Activated B cell treated with CpG ODN at 0.5 μM for 24 hours (primary cell): ENCODE measurements at regions not wholly inside any gene's neighbourhood (a gene's known extent, or its start where the extent isn't known, plus 50 kb on each side); places are given as distances from the start of the nearest gene placed in this dataset.
"Not testable (repeated sequence)": the region's sequence is repeated elsewhere in the genome, so short reads cannot be mapped to it uniquely, and the experiment has no call there.

Experiments
- ATAC-seq: fragments of 200-7000 bp; cut with Tn5 transposase; one replicate; pipeline ENCODE4 v1.10.0; 2021; ENCODE audit warnings: low read depth, mild to moderate bottlenecking, moderate library complexity
- CTCF ChIA-PET: fragments of 350-600 bp; sonication (Branson Sonifier 250); formaldehyde crosslinking; loops from one replicate; lab custom pipeline; 2021; ENCODE audit warnings: antibody characterized with exemption; lab: Charles Lee
- POLR2A ChIA-PET: fragments of 350-600 bp; sonication (Branson Sonifier 250); formaldehyde crosslinking; loops from one replicate; lab custom pipeline; 2021; ENCODE audit warnings: antibody characterized with exemption; lab: Charles Lee
- DNase-seq: peaks from one replicate; pipeline ENCODE4 v3.0.0; 2022
- H3K27ac Mint-ChIP-seq: one replicate; pipeline ENCODE4 v1.8.0; 2020; ENCODE audit warnings: mixed read lengths
- H3K27me3 Mint-ChIP-seq: one replicate; pipeline ENCODE4 v1.8.0; 2021; ENCODE audit warnings: mixed read lengths
- H3K36me3 Mint-ChIP-seq: one replicate; pipeline ENCODE4 v1.8.0; 2021; ENCODE audit warnings: low read depth, mixed read lengths
- H3K4me1 Mint-ChIP-seq: one replicate; pipeline ENCODE4 v1.8.0; 2021; ENCODE audit warnings: mixed read lengths
- H3K4me3 Mint-ChIP-seq: one replicate; pipeline ENCODE4 v1.8.0; 2020; ENCODE audit warnings: mild to moderate bottlenecking, mixed read lengths
- H3K9me3 Mint-ChIP-seq: one replicate; pipeline ENCODE4 v1.8.0; 2020; ENCODE audit warnings: mixed read lengths
- CTCF ChIP-seq: fragments of 200-600 bp; IDR thresholded peaks from one replicate; pipeline ENCODE4 v1.8.0; 2022; ENCODE audit warnings: antibody characterized with exemption, mild to moderate bottlenecking
- intact Hi-C: fragments of 100-400 bp; cut with micrococcal nuclease; formaldehyde crosslinking; loops from one replicate; pipeline ENCODE4 v1.15.1; 2024

DNA sequence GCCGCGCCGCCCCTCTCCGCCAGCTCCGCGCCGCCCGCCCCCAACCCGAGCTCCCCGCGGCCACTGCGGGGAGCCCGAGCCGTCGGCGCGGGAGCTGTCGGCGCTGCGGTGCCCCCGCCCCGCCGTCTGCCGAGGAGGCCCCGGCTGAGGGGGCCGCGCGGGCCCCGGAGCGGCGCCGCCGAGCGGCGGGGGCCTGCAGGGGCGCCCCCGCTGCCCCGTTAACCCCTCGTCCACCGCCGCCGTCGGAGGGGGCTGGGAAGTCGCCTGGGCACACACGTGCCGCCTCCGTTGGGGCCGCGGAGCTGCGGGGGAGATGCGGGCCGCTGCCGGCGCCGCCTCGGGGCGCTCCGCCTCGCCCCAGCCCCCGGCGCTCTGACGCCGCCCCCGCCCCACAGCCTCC is 115.4 kb downstream of the CRLF3 start:
- H3K27ac Mint-ChIP-seq, DNase-seq, CTCF ChIA-PET, H3K36me3 Mint-ChIP-seq, H3K4me3 Mint-ChIP-seq, H3K9me3 Mint-ChIP-seq: not testable (repeated sequence)
- Mint-ChIP-seq H3K27me3 (peaks cover 15% of the 10 kb centered on the region), H3K4me1 (peaks cover 33% of the 10 kb centered on the region)
- intact Hi-C loops = loop anchor here (2.0 kb wide), 1 partner anchor 330 kb away; the partner anchor contains the start of gene CPD
- POLR2A ChIA-PET = interaction anchor here (0.6 to 0.7 kb wide), 2 partner anchors 15 to 604 kb away, joined by 3 to 7 read pairs; no protein-coding TSS in a partner anchor
- peak; percentile 30 for ATAC-seq

DNA sequence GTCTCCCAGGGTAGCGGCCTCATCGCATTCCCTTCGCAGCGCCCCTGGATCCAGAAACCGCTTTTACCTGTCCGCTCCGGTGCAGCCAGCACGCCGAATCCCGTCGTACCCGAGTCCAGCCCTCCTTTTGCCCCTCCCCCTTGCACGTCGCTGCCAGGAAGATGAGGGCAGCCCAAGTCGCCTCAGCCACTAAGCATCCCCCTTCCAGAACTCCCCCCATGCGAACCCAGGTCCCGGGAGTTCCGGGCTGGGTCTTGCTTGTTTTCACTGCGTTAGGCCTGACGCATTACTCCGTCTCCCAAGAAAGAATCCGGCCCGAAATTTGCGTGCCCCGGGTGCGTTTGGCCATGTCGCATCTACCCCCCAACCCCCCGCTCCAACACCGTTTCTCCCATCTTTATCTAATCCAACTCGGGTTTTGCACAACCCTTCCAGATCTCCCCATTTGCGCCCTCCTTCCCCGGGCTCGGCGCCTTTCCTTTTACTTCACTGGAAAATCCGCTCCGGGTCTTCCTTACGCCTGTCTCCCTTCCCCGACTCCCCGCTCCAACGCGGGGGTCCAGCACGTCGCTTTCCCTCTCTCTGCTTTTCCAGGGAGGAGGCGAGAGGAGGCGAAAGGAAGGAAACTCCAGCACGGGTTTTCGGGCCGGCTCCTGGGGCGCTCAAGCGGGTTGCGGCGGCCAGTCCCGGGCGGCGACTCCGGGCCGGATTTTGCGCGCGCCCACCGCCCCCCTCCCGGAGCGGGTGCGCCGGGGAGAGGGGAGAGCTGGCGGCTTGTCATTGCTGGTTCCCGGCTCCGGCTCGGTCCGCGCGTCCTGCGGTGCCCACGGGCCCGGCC is 116.0 kb downstream of the CRLF3 start:
- Mint-ChIP-seq H3K4me1 (peaks cover 33% of the 10 kb centered on the region), H3K4me3 (peak overlapping the region; percentile 89), H3K27ac (peak overlapping the region; percentile 47), H3K27me3 (peaks cover 19% of the 10 kb centered on the region)
- CTCF ChIA-PET, H3K9me3 Mint-ChIP-seq, H3K36me3 Mint-ChIP-seq: not testable (repeated sequence)
- DNase-seq = peak; percentile 74
- intact Hi-C loops = loop anchor here (2.0 kb wide), 1 partner anchor 330 kb away; the partner anchor contains the start of gene CPD
- POLR2A ChIA-PET = interaction anchor here (0.6 to 0.7 kb wide), 2 partner anchors 15 to 604 kb away, joined by 3 to 7 read pairs; no protein-coding TSS in a partner anchor
- ATAC-seq = peak; percentile 77

DNA sequence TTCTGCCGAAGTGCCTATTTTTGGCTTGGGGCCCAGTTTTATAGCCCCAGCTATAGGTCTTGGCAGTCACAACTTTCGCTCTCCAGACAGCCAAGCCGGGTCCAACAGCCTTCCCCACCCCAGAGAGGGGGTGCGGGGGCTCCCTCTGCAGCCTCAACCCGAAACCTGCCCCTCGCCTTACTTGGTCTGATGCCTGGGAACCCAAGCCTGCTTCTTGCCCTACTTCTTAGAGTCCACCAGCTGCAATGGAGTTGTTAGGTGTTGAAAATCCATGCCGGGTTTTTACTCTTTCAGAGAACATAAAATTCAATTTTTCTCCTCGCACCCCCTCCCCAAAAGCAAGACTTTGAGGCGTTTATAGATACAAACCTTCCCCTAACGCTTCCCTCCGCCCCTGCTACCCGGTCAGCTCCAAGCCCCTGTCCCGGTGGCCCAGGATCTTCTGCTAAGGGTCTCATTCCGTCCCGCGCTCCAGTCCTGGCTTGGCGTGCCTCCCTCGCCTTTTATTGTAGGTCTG is 116.7 kb downstream of the CRLF3 start:
- intact Hi-C loops = loop anchor here (2.0 kb wide), 1 partner anchor 329 kb away; the partner anchor contains the start of gene CPD
- H3K36me3 Mint-ChIP-seq, H3K9me3 Mint-ChIP-seq, ATAC-seq: not testable (repeated sequence)
- ChIA-PET CTCF (interaction anchor here (0.6 kb wide), 1 partner anchor 11 kb away, joined by 3 read pairs; no protein-coding TSS in a partner anchor), POLR2A (interaction anchor here (1.5 kb wide), 1 partner anchor 24 kb away, joined by 3 read pairs; no protein-coding TSS in a partner anchor)
- peak overlapping the region; percentile 89 for H3K4me3 Mint-ChIP-seq
- H3K27ac Mint-ChIP-seq = peak overlapping the region; percentile 47
- H3K4me1 Mint-ChIP-seq = peaks cover 33% of the 10 kb centered on the region
- DNase-seq = peak; percentile 37
- peaks cover 21% of the 10 kb centered on the region for H3K27me3 Mint-ChIP-seq

DNA sequence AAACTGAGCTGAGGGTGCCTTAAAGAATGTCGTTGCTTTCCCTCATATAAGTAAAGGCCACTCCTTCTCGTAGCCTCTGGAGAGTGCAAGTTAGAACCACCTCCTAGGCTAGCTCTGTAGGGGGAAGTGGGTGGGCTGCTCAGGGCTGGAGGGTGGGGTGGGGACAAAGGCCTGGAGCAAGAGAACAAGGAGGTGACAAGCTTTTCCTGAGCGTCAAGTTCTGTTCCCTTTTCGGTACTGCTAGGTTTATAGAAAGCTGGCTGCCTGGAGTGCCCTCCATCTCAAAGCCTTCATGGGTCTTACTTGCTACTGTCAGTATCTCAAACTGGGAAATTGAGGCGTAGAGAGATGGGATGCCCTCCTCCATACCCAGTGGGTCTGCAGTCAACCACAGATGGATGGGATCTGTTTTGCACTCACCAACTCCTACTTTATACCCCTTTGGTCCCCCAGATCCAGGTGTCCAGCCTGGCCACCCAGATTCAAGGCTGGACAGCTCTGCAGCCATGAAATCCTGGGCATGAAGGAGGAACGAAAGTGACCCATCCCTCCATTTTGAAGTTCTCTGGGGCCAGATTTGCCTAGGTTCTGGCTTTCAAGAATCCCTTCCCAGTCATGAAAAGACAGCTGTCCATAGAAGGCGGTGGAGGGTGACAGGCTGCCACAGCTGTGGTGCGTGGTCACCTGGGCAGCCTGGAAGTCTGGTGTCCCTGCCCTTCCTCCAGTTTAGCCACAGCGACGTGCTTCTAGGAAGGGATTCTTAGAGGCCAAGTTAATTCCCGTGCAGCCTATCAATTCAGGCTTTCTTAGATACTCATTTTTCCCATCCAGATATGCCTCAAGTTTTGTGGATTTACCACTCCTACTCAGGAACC is 117.8 kb downstream of the CRLF3 start:
- H3K27ac Mint-ChIP-seq, CTCF ChIA-PET, DNase-seq, ATAC-seq, intact Hi-C loops, H3K36me3 Mint-ChIP-seq, H3K9me3 Mint-ChIP-seq: not testable (repeated sequence)
- POLR2A ChIA-PET = interaction anchor here (0.5 to 1.5 kb wide), 2 partner anchors 25 to 28 kb away, joined by 3 read pairs; no protein-coding TSS in a partner anchor
- peaks cover 25% of the 10 kb centered on the region for H3K27me3 Mint-ChIP-seq
- peak overlapping the region; percentile 32 for H3K4me3 Mint-ChIP-seq
- peaks cover 33% of the 10 kb centered on the region for H3K4me1 Mint-ChIP-seq

GRCh38 chr17:30706004-30706403 is 118.5 kb downstream of the CRLF3 start:
- H3K36me3 Mint-ChIP-seq, intact Hi-C loops, DNase-seq, H3K4me3 Mint-ChIP-seq, ATAC-seq, POLR2A ChIA-PET, CTCF ChIA-PET, H3K9me3 Mint-ChIP-seq, H3K27ac Mint-ChIP-seq: not testable (repeated sequence)
- Mint-ChIP-seq H3K27me3 (peaks cover 30% of the 10 kb centered on the region), H3K4me1 (peaks cover 33% of the 10 kb centered on the region)

DNA sequence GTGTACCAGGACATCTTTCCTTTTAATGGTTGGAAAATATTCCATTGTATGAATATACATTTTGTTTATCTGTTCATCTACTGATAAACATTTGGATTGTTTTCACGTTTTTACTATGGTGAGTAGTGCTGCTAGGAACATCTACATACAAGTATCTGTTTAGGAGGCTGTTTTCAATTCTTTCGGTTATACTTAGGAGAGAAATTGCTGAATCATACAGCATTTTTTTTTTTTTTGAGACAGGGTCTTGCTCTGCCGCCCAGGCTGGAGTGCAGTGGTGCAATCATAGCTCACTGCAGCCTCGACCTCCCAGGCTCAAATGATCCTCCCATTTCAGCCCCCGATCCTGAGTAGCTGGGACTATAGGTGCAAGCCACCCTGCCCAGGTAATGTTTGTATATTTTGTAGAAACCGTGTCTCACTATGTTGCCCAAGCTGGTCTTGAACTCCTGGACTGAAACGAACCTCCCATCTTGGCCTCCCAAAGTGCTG is 122.9 kb downstream of the CRLF3 start:
- DNase-seq (no peak), ATAC-seq (no peak)
- intact Hi-C loops = no loop called here
- Mint-ChIP-seq H3K36me3 (no peaks in the 10 kb centered on the region), H3K4me1 (peaks cover 12% of the 10 kb centered on the region), H3K27me3 (peaks cover 27% of the 10 kb centered on the region), H3K27ac (no peak overlapping the region), H3K9me3 (no peaks in the 10 kb centered on the region), H3K4me3 (no peak overlapping the region)
- POLR2A ChIA-PET = no interaction called here
- CTCF ChIA-PET = no interaction called here
- no peak for TF ChIP-seq CTCF

DNA sequence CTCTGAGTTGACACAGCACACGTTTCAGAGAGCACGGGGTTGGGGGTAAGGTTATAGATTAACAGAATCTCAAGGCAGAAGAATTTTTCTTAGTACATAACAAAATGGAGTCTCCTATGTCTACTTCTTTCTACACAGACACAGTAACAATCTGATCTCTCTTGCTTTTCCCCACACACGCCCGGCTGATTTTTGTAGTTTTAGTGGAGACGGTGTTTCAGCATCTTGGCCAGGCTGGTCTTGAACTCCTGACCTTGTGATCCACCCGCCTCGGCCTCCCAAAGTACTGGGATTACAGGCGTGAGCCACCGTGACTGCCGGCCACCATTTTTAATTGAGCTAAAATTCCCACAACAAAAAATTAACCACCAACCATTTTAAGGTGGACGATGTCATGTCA is 123.7 kb downstream of the CRLF3 start:
- intact Hi-C loops, H3K36me3 Mint-ChIP-seq, POLR2A ChIA-PET, H3K27ac Mint-ChIP-seq, H3K4me3 Mint-ChIP-seq, CTCF ChIA-PET, DNase-seq, H3K9me3 Mint-ChIP-seq, H3K4me1 Mint-ChIP-seq, ATAC-seq: not testable (repeated sequence)
- H3K27me3 Mint-ChIP-seq = peaks cover 27% of the 10 kb centered on the region
